ENCODE measurements at regions not wholly inside any gene's neighbourhood (a gene's known extent, or its start where the extent isn't known, plus 50 kb on each side); places are given as distances from the start of the nearest gene placed in this dataset.

DNA sequence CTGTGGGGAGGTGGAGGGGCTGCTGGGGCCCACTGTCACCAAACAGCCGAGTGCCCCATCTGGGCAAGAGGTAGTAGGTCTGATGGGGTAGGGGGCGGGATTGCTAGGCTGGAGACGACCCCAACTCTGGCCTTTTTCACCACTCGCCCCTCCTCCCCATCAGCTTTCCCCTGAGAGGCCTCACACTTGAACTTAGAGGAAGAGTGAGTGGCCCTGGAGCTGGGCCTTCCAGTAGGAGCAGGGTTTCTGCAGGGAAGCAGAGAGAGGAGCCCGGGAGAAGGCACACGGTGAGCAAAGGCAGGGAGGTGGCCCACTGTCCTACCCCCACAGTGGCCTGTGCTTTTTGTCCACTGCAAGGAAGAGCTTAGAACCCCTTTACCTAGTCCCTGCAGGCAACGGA is 111.9 kb upstream of the WNT4 start:
- Histone ChIP-seq H2BK15ac (ENCODE audit: low read depth, poor library complexity, severe bottlenecking) (peak overlapping the region; percentile 96), H4K91ac (ENCODE audit: low read length) (peak overlapping the region; percentile 77), H3K27me3 (ENCODE audit: control insufficient read depth in 1 of 2, insufficient read depth in 1 of 2, low read length in 2 of 2) (peaks cover 66 to 74% of the 10 kb centered on the region in 2 experiments), H3K4me3 (ENCODE audit: insufficient read depth in 1 of 2, low read depth in 1 of 2, low read length in 2 of 2) (no peak overlapping the region), H3K27ac (ENCODE audit: low read length, poor library complexity, severe bottlenecking) (no peak overlapping the region), H2AFZ (ENCODE audit: low read depth, low read length) (no peak overlapping the region), H2BK12ac (ENCODE audit: low read length in 2 of 2) (peak overlapping the region; percentile 90 to 99), H3K4me1 (ENCODE audit: control insufficient read depth, insufficient read depth, low read depth, low read length) (peaks cover 19% of the 10 kb centered on the region), H3K4ac (ENCODE audit: low read depth in 1 of 2, low read length in 2 of 2) (peak overlapping the region; percentile 20 to 71), H3K18ac (ENCODE audit: low read depth in 1 of 2, low read length in 2 of 2) (peak overlapping the region; percentile 7 to 96), H3K23ac (ENCODE audit: low read length in 2 of 2) (peak overlapping the region in 1 of 2 experiments; percentile 35), H2BK120ac (ENCODE audit: low read depth, low read length) (peak overlapping the region; percentile 89), H2AK5ac (ENCODE audit: low read length, severe bottlenecking) (no peak overlapping the region), H2BK5ac (ENCODE audit: low read depth, low read length, poor library complexity, severe bottlenecking) (no peak overlapping the region), H3K9ac (ENCODE audit: low read length) (no peak overlapping the region), H3K4me2 (ENCODE audit: low read length, poor library complexity, severe bottlenecking) (no peak overlapping the region), H3K79me1 (replicated peaks; ENCODE audit: low read length, poor library complexity, severe bottlenecking) (no peaks in the 10 kb centered on the region), H3K36me3 (ENCODE audit: control insufficient read depth in 1 of 2, insufficient read depth in 2 of 2, low read depth in 1 of 2, low read length in 2 of 2) (no peaks in the 10 kb centered on the region), H4K8ac (ENCODE audit: low read length) (peak overlapping the region; percentile 35), H3K14ac (ENCODE audit: low read length in 2 of 2) (peak overlapping the region in 1 of 2 experiments; percentile 88), H3K9me3 (ENCODE audit: control insufficient read depth, low read length) (no peaks in the 10 kb centered on the region)
- whole genome bisulfite sequencing, result 43% methylated on average over 3 of the region's 7 CpGs
- no peak for DNase-seq

DNA sequence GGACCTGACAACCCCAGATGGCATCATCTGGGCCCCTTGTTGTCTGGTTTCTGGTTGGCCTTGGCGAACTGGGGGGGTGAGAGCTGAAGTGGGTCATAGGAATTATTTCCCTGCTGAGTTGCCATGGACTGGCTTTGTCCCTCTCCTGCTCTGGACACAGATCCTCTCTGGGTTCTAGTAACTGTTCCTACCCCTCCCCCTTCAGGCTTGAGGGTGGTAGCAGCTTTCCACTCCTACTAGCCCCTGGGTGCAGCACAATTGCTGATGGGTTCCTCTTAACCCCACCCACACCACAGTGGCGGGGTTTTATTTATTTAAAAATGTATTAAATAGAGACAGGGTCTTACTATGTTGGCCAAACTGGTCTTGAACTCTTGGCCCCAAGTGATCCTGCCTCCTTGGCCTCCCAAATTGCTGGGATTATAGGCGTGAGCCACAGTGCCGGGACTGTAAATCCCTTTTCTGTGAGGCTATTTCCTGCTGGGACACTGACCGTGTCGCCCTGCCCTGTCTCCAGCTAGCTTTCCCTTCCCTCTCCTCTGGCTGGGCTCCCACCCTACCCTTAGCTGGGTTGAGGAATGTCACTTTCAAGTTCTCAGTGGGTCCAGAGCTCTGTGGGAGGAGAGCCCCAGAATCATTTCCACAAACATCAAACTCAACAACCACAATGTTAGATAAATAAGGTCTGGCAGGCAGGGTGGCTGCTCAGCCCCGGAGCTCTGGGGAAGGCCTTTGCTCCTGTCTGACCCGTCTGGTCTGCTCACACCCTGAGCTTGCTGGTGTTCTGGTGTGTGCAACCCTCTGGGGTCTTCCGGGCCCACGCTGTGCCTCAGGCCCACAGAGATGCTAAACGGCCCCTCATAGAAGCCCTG is 112.7 kb upstream of the WNT4 start:
- Histone ChIP-seq H3K27ac (ENCODE audit: low read length, poor library complexity, severe bottlenecking) (no peak overlapping the region), H4K8ac (ENCODE audit: low read length) (peak overlapping the region; percentile 90), H2BK5ac (ENCODE audit: low read depth, low read length, poor library complexity, severe bottlenecking) (no peak overlapping the region), H3K9ac (ENCODE audit: low read length) (no peak overlapping the region), H3K14ac (ENCODE audit: low read length in 2 of 2) (peak overlapping the region in 1 of 2 experiments; percentile 76), H3K18ac (ENCODE audit: low read depth in 1 of 2, low read length in 2 of 2) (peak overlapping the region; percentile 94 to 96), H3K36me3 (ENCODE audit: control insufficient read depth in 1 of 2, insufficient read depth in 2 of 2, low read depth in 1 of 2, low read length in 2 of 2) (no peaks in the 10 kb centered on the region), H2AK5ac (ENCODE audit: low read length, severe bottlenecking) (no peak overlapping the region), H2AFZ (ENCODE audit: low read depth, low read length) (peak overlapping the region; percentile 19), H3K4me2 (ENCODE audit: low read length, poor library complexity, severe bottlenecking) (no peak overlapping the region), H3K23ac (ENCODE audit: low read length in 2 of 2) (no peak overlapping the region), H3K4me3 (ENCODE audit: insufficient read depth in 1 of 2, low read depth in 1 of 2, low read length in 2 of 2) (no peak overlapping the region), H2BK15ac (ENCODE audit: low read depth, poor library complexity, severe bottlenecking) (peak overlapping the region; percentile 82), H3K4me1 (ENCODE audit: control insufficient read depth, insufficient read depth, low read depth, low read length) (peaks cover 21% of the 10 kb centered on the region), H4K91ac (ENCODE audit: low read length) (peak overlapping the region; percentile 94), H2BK120ac (ENCODE audit: low read depth, low read length) (peak overlapping the region; percentile 89), H2BK12ac (ENCODE audit: low read length in 2 of 2) (peak overlapping the region; percentile 93 to 99), H3K9me3 (ENCODE audit: control insufficient read depth, low read length) (no peaks in the 10 kb centered on the region), H3K27me3 (ENCODE audit: control insufficient read depth in 1 of 2, insufficient read depth in 1 of 2, low read length in 2 of 2) (peaks cover 58 to 74% of the 10 kb centered on the region in 2 experiments), H3K79me1 (replicated peaks; ENCODE audit: low read length, poor library complexity, severe bottlenecking) (no peaks in the 10 kb centered on the region), H3K4ac (ENCODE audit: low read depth in 1 of 2, low read length in 2 of 2) (peak overlapping the region; percentile 71 to 89)
- peak; percentile 78 for DNase-seq
- WGBS, result 48% methylated on average over 10 of the region's 11 CpGs

GRCh38 chr1:22256213-22256512 is 113.3 kb upstream of the WNT4 start:
- Histone ChIP-seq H3K18ac (ENCODE audit: low read depth in 1 of 2, low read length in 2 of 2) (peak overlapping the region; percentile 74 to 96), H2BK12ac (ENCODE audit: low read length in 2 of 2) (peak overlapping the region; percentile 79 to 93), H3K23ac (ENCODE audit: low read length in 2 of 2) (peak overlapping the region in 1 of 2 experiments; percentile 34), H4K8ac (ENCODE audit: low read length) (peak overlapping the region; percentile 56), H3K27ac (ENCODE audit: low read length, poor library complexity, severe bottlenecking) (no peak overlapping the region), H2AFZ (ENCODE audit: low read depth, low read length) (peak overlapping the region; percentile 19), H3K79me1 (replicated peaks; ENCODE audit: low read length, poor library complexity, severe bottlenecking) (no peaks in the 10 kb centered on the region), H3K4ac (ENCODE audit: low read depth in 1 of 2, low read length in 2 of 2) (peak overlapping the region; percentile 60 to 70), H4K91ac (ENCODE audit: low read length) (peak overlapping the region; percentile 94), H3K4me2 (ENCODE audit: low read length, poor library complexity, severe bottlenecking) (no peak overlapping the region), H2AK5ac (ENCODE audit: low read length, severe bottlenecking) (no peak overlapping the region), H2BK120ac (ENCODE audit: low read depth, low read length) (peak overlapping the region; percentile 67), H3K14ac (ENCODE audit: low read length in 2 of 2) (peak overlapping the region in 1 of 2 experiments; percentile 18), H3K9ac (ENCODE audit: low read length) (no peak overlapping the region), H2BK5ac (ENCODE audit: low read depth, low read length, poor library complexity, severe bottlenecking) (no peak overlapping the region), H3K4me1 (ENCODE audit: control insufficient read depth, insufficient read depth, low read depth, low read length) (peaks cover 21% of the 10 kb centered on the region), H3K36me3 (ENCODE audit: control insufficient read depth in 1 of 2, insufficient read depth in 2 of 2, low read depth in 1 of 2, low read length in 2 of 2) (no peaks in the 10 kb centered on the region), H2BK15ac (ENCODE audit: low read depth, poor library complexity, severe bottlenecking) (peak overlapping the region; percentile 82), H3K9me3 (ENCODE audit: control insufficient read depth, low read length) (no peaks in the 10 kb centered on the region), H3K4me3 (ENCODE audit: insufficient read depth in 1 of 2, low read depth in 1 of 2, low read length in 2 of 2) (no peak overlapping the region), H3K27me3 (ENCODE audit: control insufficient read depth in 1 of 2, insufficient read depth in 1 of 2, low read length in 2 of 2) (peaks cover 52 to 71% of the 10 kb centered on the region in 2 experiments)
- no peak for DNase-seq
- 100% methylated on average over 3 of the region's 3 CpGs for WGBS

All from mesenchymal stem cell (in vitro differentiated cells and primary cell).